SIG-M5 treated with dmso at 0.1 percent for 504 hours (cell line): ENCODE measurements at regions not wholly inside any gene's neighbourhood (a gene's known extent, or its start where the extent isn't known, plus 50 kb on each side); places are given as distances from the start of the nearest gene placed in this dataset.
A peak's percentile ranks its signal among the peaks of the same experiment; 100 is the strongest.

Experiments
- DNase-seq: peaks from one replicate; lab custom pipeline; 2025; ENCODE audit not compliant: unreplicated experiment; lab: John Stamatoyannopoulos, UW

- no peak for DNase-seq
Observed at GRCh38 chr15:97547381-97547780, 413.1 kb upstream of the ARRDC4 start.

GRCh38 chr15:97561529-97561928 lies 399.0 kb upstream of the ARRDC4 start:
- DNase-seq = peak; percentile 60

- no peak for DNase-seq
Observed at GRCh38 chr15:97563516-97563915, 397.0 kb upstream of the ARRDC4 start.

GRCh38 chr15:97566961-97567360 lies 393.5 kb upstream of the ARRDC4 start:
- no peak for DNase-seq

- DNase-seq = no peak
Observed at GRCh38 chr15:97567411-97567810, 393.1 kb upstream of the ARRDC4 start.

- no peak for DNase-seq
Observed at GRCh38 chr15:97576929-97577645, 383.4 kb upstream of the ARRDC4 start.

- no peak for DNase-seq
Observed at GRCh38 chr15:97585408-97585807, 375.1 kb upstream of the ARRDC4 start.

GRCh38 chr15:97592778-97593177 lies 367.7 kb upstream of the ARRDC4 start:
- no peak for DNase-seq

GRCh38 chr15:97597801-97598200 lies 362.7 kb upstream of the ARRDC4 start:
- no peak for DNase-seq

GRCh38 chr15:97598353-97598798 lies 362.1 kb upstream of the ARRDC4 start:
- no peak for DNase-seq

GRCh38 chr15:97600190-97600589 lies 360.3 kb upstream of the ARRDC4 start:
- DNase-seq = no peak

- DNase-seq = no peak
Observed at GRCh38 chr15:97604677-97605076, 355.8 kb upstream of the ARRDC4 start.

- DNase-seq = no peak
Observed at GRCh38 chr15:97615114-97615513, 345.4 kb upstream of the ARRDC4 start.

GRCh38 chr15:97623091-97623661 lies 337.3 kb upstream of the ARRDC4 start:
- no peak for DNase-seq

GRCh38 chr15:97627634-97628033 lies 332.9 kb upstream of the ARRDC4 start:
- DNase-seq = no peak

- DNase-seq = no peak
Observed at GRCh38 chr15:97645758-97646157, 314.7 kb upstream of the ARRDC4 start.

GRCh38 chr15:97648728-97649127 lies 311.8 kb upstream of the ARRDC4 start:
- no peak for DNase-seq

GRCh38 chr15:97652041-97652440 lies 308.5 kb upstream of the ARRDC4 start:
- DNase-seq = no peak

- no peak for DNase-seq
Observed at GRCh38 chr15:97652700-97653167, 307.8 kb upstream of the ARRDC4 start.

- DNase-seq = no peak
Observed at GRCh38 chr15:97653896-97654295, 306.6 kb upstream of the ARRDC4 start.

GRCh38 chr15:97654481-97655076 lies 305.9 kb upstream of the ARRDC4 start:
- DNase-seq = no peak

- no peak for DNase-seq
Observed at GRCh38 chr15:97661796-97662195, 298.7 kb upstream of the ARRDC4 start.
